HUES64 (cell line): ENCODE measurements at regions not wholly inside any gene's neighbourhood (a gene's known extent, or its start where the extent isn't known, plus 50 kb on each side); places are given as distances from the start of the nearest gene placed in this dataset.
"Not testable (repeated sequence)": the region's sequence is repeated elsewhere in the genome, so short reads cannot be mapped to it uniquely, and the experiment has no call there.

Source experiments
- H3K27ac ChIP-seq: 2 replicates; pipeline ENCODE4 v1.7.0; 2013; ENCODE audit warnings: low read depth, low read length, inconsistent platforms
- H3K27me3 ChIP-seq: 2 replicates; pipeline ENCODE4 v1.6.1; 2013; ENCODE audit warnings: mild to moderate bottlenecking, low read length; ENCODE audit not compliant: insufficient read depth
- H3K36me3 ChIP-seq: 2 replicates; pipeline ENCODE4 v1.6.1; 2013; ENCODE audit warnings: mild to moderate bottlenecking, low read length; ENCODE audit not compliant: insufficient read depth
- H3K4me1 ChIP-seq: 2 replicates; pipeline ENCODE4 v1.6.1; 2013; ENCODE audit warnings: mild to moderate bottlenecking, low read length, moderate library complexity; ENCODE audit not compliant: insufficient read depth
- H3K4me3 ChIP-seq: 2 replicates; pipeline ENCODE4 v1.5.1; 2013; ENCODE audit warnings: mild to moderate bottlenecking, low read length, moderate library complexity
- H3K9ac ChIP-seq: 2 replicates; pipeline ENCODE4 v1.6.1; 2013; ENCODE audit warnings: mild to moderate bottlenecking, low read depth, low read length
- H3K9me3 ChIP-seq: 2 replicates; pipeline ENCODE4 v1.6.1; 2013; ENCODE audit warnings: low read depth, low read length; ENCODE audit not compliant: insufficient read depth
- WGBS: fragments of 150-250, 120-280 bp; methylation state at CpG from one replicate; pipeline ENCODE4 v1.1.7; 2013; ENCODE audit warnings: missing lambda C conversion rate; 5-methylcytosine and 5-hydroxymethylcytosine counted together

DNA sequence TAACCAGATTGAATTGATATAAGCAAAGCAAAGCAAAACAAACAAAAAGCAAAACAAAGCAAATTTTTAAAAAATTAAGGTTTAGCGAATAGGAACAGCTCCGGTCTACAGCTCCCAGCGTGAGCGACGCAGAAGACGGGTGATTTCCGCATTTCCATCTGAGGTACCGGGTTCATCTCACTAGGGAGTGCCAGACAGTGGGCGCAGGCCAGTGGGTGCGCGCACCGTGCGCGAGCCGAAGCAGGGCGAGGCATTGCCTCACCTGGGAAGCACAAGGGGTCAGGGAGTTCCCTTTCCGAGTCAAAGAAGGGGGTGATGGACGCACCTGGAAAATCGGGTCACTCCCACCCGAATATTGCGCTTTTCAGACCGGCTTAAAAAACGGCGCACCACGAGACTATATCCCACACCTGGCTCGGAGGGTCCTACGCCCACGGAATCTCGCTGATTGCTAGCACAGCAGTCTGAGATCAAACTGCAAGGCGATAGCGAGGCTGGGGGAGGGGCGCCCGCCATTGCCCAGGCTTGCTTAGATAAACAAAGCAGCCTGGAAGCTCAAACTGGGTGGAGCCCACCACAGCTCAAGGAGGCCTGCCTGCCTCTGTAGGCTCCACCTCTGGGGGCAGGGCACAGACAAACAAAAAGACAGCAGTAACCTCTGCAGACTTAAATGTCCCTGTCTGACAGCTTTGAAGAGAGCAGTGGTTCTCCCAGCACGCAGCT lies 170.3 kb downstream of the MCHR2 start:
- not testable (repeated sequence) for H3K27me3 ChIP-seq, H3K36me3 ChIP-seq, H3K9me3 ChIP-seq, H3K4me1 ChIP-seq, H3K27ac ChIP-seq
- Histone ChIP-seq H3K9ac (peak overlapping the region; percentile 63), H3K4me3 (peak overlapping the region; percentile 56)
- WGBS, result 4% methylated on average over 6 of the region's 34 CpGs

- Histone ChIP-seq H3K4me1 (no peaks in the 10 kb centered on the region), H3K4me3 (no peak overlapping the region), H3K9me3 (no peaks in the 10 kb centered on the region), H3K27me3 (no peaks in the 10 kb centered on the region), H3K36me3 (no peaks in the 10 kb centered on the region), H3K9ac (no peak overlapping the region), H3K27ac (no peak overlapping the region)
- whole genome bisulfite sequencing, result 95% methylated on average over 2 of the region's 3 CpGs
Measured at GRCh38 chr6:99833034-99833433, 161.0 kb downstream of the MCHR2 start.

GRCh38 chr6:99836471-99836870 lies 157.6 kb downstream of the MCHR2 start:
- no peaks in the 10 kb centered on the region for H3K36me3 ChIP-seq
- H3K27me3 ChIP-seq, result no peaks in the 10 kb centered on the region
- no peak overlapping the region for H3K9ac ChIP-seq
- H3K4me1 ChIP-seq, result no peaks in the 10 kb centered on the region
- no peaks in the 10 kb centered on the region for H3K9me3 ChIP-seq
- H3K4me3 ChIP-seq, result no peak overlapping the region
- no peak overlapping the region for H3K27ac ChIP-seq
- 98% methylated on average over 3 of the region's 3 CpGs for WGBS

- 86% methylated on average over 2 of the region's 2 CpGs for WGBS
- no peaks in the 10 kb centered on the region for H3K9me3 ChIP-seq
Measured at GRCh38 chr6:99838607-99839006, 155.4 kb downstream of the MCHR2 start.

GRCh38 chr6:99841297-99841696 lies 152.7 kb downstream of the MCHR2 start:
- Histone ChIP-seq H3K36me3 (no peaks in the 10 kb centered on the region), H3K4me3 (no peak overlapping the region), H3K9ac (no peak overlapping the region), H3K9me3 (no peaks in the 10 kb centered on the region), H3K27me3 (no peaks in the 10 kb centered on the region), H3K4me1 (no peaks in the 10 kb centered on the region), H3K27ac (no peak overlapping the region)
- WGBS, result 94% methylated on average over 1 of the region's 1 CpG

More at GRCh38 chr6:99838607-99839006, 155.4 kb downstream of the MCHR2 start:
- H3K9ac ChIP-seq, result no peak overlapping the region
- H3K27me3 ChIP-seq, result no peaks in the 10 kb centered on the region
- no peak overlapping the region for H3K4me3 ChIP-seq
- H3K27ac ChIP-seq, result no peak overlapping the region
- no peaks in the 10 kb centered on the region for H3K4me1 ChIP-seq
- H3K36me3 ChIP-seq, result no peaks in the 10 kb centered on the region

DNA sequence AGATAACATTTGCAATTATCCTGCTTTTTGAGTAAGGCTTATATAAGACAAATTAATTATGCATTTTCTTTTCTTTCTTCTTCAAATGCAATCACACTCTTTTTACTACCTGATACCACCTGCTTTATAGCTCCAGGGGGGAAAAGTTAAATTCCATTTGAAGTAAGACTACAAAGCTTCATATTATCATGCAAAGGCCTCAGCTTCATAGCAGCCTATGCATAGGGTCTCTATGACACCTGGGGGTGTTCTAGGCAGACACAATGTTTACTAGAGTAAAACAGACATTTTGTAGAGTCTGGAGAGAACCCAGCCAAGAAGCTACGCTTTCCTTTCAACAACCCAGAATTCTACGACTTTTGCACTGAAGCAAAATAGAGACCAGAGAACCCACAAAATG lies 148.0 kb downstream of the MCHR2 start:
- Histone ChIP-seq H3K9ac (no peak overlapping the region), H3K27ac (no peak overlapping the region), H3K4me3 (no peak overlapping the region), H3K27me3 (no peaks in the 10 kb centered on the region; the same call in 1 of the 2 replicates), H3K4me1 (no peaks in the 10 kb centered on the region), H3K36me3 (no peaks in the 10 kb centered on the region), H3K9me3 (no peaks in the 10 kb centered on the region)
- 85% methylated on average over 2 of the region's 2 CpGs for WGBS

- Histone ChIP-seq H3K4me3 (no peak overlapping the region), H3K27me3 (no peaks in the 10 kb centered on the region; the same call in 1 of the 2 replicates), H3K36me3 (no peaks in the 10 kb centered on the region), H3K9me3 (no peaks in the 10 kb centered on the region), H3K4me1 (no peaks in the 10 kb centered on the region), H3K27ac (no peak overlapping the region), H3K9ac (no peak overlapping the region)
- 69% methylated on average over 2 of the region's 2 CpGs for WGBS
Measured at GRCh38 chr6:99850841-99851240, 143.2 kb downstream of the MCHR2 start.

DNA sequence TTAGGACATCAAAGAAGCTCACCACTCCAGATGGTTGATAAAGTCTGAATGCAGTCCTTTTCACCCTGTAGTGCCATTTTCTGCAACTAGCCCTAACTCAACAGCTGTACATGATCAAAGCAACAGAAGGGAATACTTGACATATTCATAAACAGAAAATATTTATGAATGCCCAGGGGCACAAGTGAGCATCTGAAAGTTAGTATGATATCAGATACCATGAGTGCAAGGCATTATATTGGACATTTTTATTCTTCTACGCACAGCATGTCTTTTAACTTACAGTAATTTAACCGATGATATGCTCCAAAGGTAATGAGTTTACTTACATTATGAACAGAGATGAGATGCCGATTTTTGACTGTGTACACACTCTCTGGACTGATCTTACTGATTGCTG lies 142.0 kb downstream of the MCHR2 start:
- H3K27ac ChIP-seq, result no peak overlapping the region
- WGBS, result 96% methylated on average over 3 of the region's 3 CpGs
- H3K4me1 ChIP-seq, result no peaks in the 10 kb centered on the region
- no peak overlapping the region for H3K9ac ChIP-seq
- H3K4me3 ChIP-seq, result no peak overlapping the region
- H3K36me3 ChIP-seq, result no peaks in the 10 kb centered on the region
- H3K27me3 ChIP-seq, result no peaks in the 10 kb centered on the region
- H3K9me3 ChIP-seq, result no peaks in the 10 kb centered on the region

- H3K27me3 ChIP-seq, result peaks cover 12% of the 10 kb centered on the region
- no peaks in the 10 kb centered on the region for H3K36me3 ChIP-seq
- 60% methylated on average over 1 of the region's 3 CpGs for WGBS
- H3K9me3 ChIP-seq, result no peaks in the 10 kb centered on the region
- H3K27ac ChIP-seq, result no peak overlapping the region
- H3K9ac ChIP-seq, result no peak overlapping the region
- H3K4me1 ChIP-seq, result no peaks in the 10 kb centered on the region
- no peak overlapping the region for H3K4me3 ChIP-seq
Measured at GRCh38 chr6:99867026-99867425, 127.0 kb downstream of the MCHR2 start.

DNA sequence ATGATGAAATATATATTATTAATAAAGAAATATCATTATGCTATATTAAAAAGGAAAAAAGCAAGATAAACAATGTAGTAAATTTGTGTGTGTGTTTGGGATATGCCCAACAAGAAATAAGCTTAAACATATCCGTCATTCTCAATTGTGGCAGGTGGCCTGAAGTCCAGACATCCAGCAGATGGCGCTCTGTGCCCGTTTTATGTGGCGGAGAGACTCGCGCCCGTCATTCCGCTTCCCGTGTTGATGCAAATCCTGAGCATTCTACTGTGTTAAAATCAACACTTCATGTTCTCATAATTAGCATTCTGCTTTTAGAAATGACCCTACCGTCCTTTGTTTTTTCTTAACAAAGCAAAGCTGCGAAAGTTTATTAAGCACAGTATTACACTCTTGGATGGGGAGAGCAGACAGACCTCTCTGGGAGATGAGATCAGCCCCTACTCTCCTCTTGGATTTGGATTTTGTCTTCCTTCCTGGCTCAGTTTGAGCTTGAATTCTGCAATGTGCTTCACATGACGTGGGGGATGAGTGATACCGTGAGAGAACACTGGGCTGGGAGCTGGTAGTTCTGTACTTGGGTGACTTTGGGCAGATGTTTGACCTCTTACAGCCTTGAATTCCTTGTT lies 125.8 kb downstream of the MCHR2 start:
- WGBS, result 5% methylated on average over 13 of the region's 13 CpGs
- no peak overlapping the region for H3K9ac ChIP-seq
- H3K4me3 ChIP-seq, result peak overlapping the region; percentile 43
- H3K9me3 ChIP-seq, result no peaks in the 10 kb centered on the region
- no peak overlapping the region for H3K27ac ChIP-seq
- H3K36me3 ChIP-seq, result no peaks in the 10 kb centered on the region
- H3K27me3 ChIP-seq, result peaks cover 12% of the 10 kb centered on the region
- H3K4me1 ChIP-seq, result no peaks in the 10 kb centered on the region
